Astrocyte of the cerebellum (primary cell): ENCODE measurements at regions not wholly inside any gene's neighbourhood (a gene's known extent, or its start where the extent isn't known, plus 50 kb on each side); places are given as distances from the start of the nearest gene placed in this dataset.

Source experiments
- DNase-seq: peaks from one replicate; pipeline ENCODE4 v3.0.0-alpha.2; 2011; ENCODE audit warnings: low read depth
- H3K4me3 ChIP-seq: 2 replicates; pipeline ENCODE4 v1.5.1; 2011; ENCODE audit warnings: mild to moderate bottlenecking, low read depth, low read length, moderate library complexity
- CTCF ChIP-seq: IDR thresholded peaks from 2 replicates; pipeline ENCODE4 v1.5.1; 2012; ENCODE audit warnings: low read length, low read depth, moderate library complexity, mild to moderate bottlenecking; ENCODE audit errors: missing control alignments
- in situ Hi-C: cut with HindIII; loops from 2 replicates; pipeline ENCODE4 v1.10.0; 2017; ENCODE audit warnings: low sequenced_read_pairs

GRCh38 chr4:138558886-138559285 is 316.7 kb upstream of the SLC7A11 start:
- H3K4me3 ChIP-seq = no peak overlapping the region
- in situ Hi-C loops = no loop called here
- no peak for DNase-seq
- no peak for TF ChIP-seq CTCF

GRCh38 chr4:138555584-138555983 is 313.4 kb upstream of the SLC7A11 start:
- in situ Hi-C loops = no loop called here
- peak; percentile 13 for TF ChIP-seq CTCF
- DNase-seq = no peak
- no peak overlapping the region for H3K4me3 ChIP-seq

- TF ChIP-seq CTCF = no peak
- in situ Hi-C loops = no loop called here
- no peak overlapping the region for H3K4me3 ChIP-seq
- DNase-seq = no peak
Measured at GRCh38 chr4:138555108-138555507, 313.0 kb upstream of the SLC7A11 start.

- TF ChIP-seq CTCF = no peak
- DNase-seq = no peak
- no peak overlapping the region for H3K4me3 ChIP-seq
- in situ Hi-C loops = no loop called here
Measured at GRCh38 chr4:138553001-138553845, 311.1 kb upstream of the SLC7A11 start.

GRCh38 chr4:138542191-138542776 is 300.1 kb upstream of the SLC7A11 start:
- DNase-seq = no peak
- TF ChIP-seq CTCF = no peak
- H3K4me3 ChIP-seq = no peak overlapping the region
- in situ Hi-C loops = no loop called here

GRCh38 chr4:138540056-138540800 is 298.1 kb upstream of the SLC7A11 start:
- no peak overlapping the region for H3K4me3 ChIP-seq
- in situ Hi-C loops = no loop called here
- TF ChIP-seq CTCF = no peak
- no peak for DNase-seq
